Upper lobe of left lung (tissue), 6 donors: ENCODE measurements at regions not wholly inside any gene's neighbourhood (a gene's known extent, or its start where the extent isn't known, plus 50 kb on each side); places are given as distances from the start of the nearest gene placed in this dataset.
A peak's percentile ranks its signal among the peaks of the same experiment; 100 is the strongest.

ENCODE experiments used
- ATAC-seq, 2 donors: fragments of 200-7000 bp; cut with Tn5 transposase; one replicate each; pipeline ENCODE4 v1.9.1; 2022; ENCODE audit warnings: mild to moderate bottlenecking in 2 of 2, moderate library complexity in 2 of 2; ENCODE audit not compliant: low FRiP score in 2 of 2
- DNase-seq, 2 donors: peaks; one replicate each; pipeline ENCODE4 v3.0.0-alpha.2; 2019 to 2020
- H3K27ac ChIP-seq, 4 donors: fragments of 200-600 bp; sonication (generic); one replicate each; pipeline ENCODE4 v1.5.1; 2016 to 2019
- H3K27me3 ChIP-seq, 4 donors: fragments of 200-600 bp; sonication (generic); one replicate each; pipeline ENCODE4 v1.5.1; 2017 to 2019
- H3K36me3 ChIP-seq, 4 donors: fragments of 200-600 bp; sonication (generic); one replicate each; pipeline ENCODE4 v1.5.1; 2016 to 2019
- H3K4me1 ChIP-seq, 4 donors: fragments of 200-600 bp; sonication (generic); one replicate each; pipeline ENCODE4 v1.5.1; 2018 to 2019
- H3K4me3 ChIP-seq, 4 donors: fragments of 200-600 bp; sonication (generic); one replicate each; pipeline ENCODE4 v1.5.1; 2017 to 2019; ENCODE audit warnings: mild to moderate bottlenecking in 2 of 4, moderate library complexity in 1 of 4
- H3K9me3 ChIP-seq, 4 donors: fragments of 200-600 bp; sonication (generic); one replicate each; pipeline ENCODE4 v1.5.1; 2018 to 2019
- EP300 ChIP-seq, 4 donors: sonication (generic); formaldehyde crosslinking; IDR thresholded peaks; one replicate each; pipeline ENCODE4 v1.5.1; 2017; ENCODE audit warnings: antibody characterized with exemption in 4 of 4, control low read depth in 2 of 4
- POLR2A ChIP-seq, 4 donors: fragments of 450-650 bp; IDR thresholded peaks; one replicate each; pipeline ENCODE4 v1.5.1; 2016 to 2017; ENCODE audit warnings: antibody characterized with exemption in 4 of 4, mild to moderate bottlenecking in 2 of 4
- POLR2AphosphoS5 ChIP-seq, 2 donors: sonication (generic); formaldehyde crosslinking; IDR thresholded peaks; one replicate each; pipeline ENCODE4 v1.5.1; 2017; ENCODE audit warnings: antibody characterized with exemption in 2 of 2
- WGBS, 2 donors: methylation state at CpG; one replicate each; pipeline ENCODE4 v1.1.5; 2017 to 2018; 5-methylcytosine and 5-hydroxymethylcytosine counted together
- TF ChIP-seq, protein P1 (sequence below), 6 experiments: fragments of 450-650 bp in 4 of 6; fragments of 200-600 bp in 2 of 6; sonication (generic) in 2 of 6; IDR thresholded peaks; one replicate each; pipeline ENCODE4 v1.5.1; 2016 to 2019; ENCODE audit warnings: antibody characterized with exemption in 6 of 6
- donor health status: DM: no; HTN: no; CAD: no; lungs with moderate emphysema.
- donor health status: DM: no; HTN: yes; CAD: no; lungs with severe emphysema.

DNA sequence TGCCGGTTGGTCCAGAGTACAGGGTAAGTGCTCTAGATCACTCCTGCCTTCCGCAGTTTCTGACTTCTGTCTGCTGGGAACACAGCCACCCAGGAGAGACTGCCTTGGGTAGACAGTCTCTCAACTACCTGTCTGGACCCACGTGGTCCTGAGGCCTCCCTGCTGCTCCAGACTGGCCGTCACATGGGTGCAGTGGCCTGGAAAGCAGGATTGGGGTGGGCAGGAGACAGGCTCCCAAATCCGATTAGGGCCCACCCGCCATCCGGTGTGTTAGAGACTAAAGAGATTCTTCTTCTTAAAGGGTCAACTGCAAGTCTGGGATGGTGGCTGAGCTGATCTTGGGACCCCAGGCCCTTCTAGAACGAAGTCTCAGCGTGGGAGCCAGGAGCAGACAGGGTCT lies 105.5 kb downstream of the EBNA1BP2 start:
- Histone ChIP-seq H3K9me3 (no peaks in the 10 kb centered on the region), H3K4me1 (peaks cover 8 to 10% (median 9%) of the 10 kb centered on the region in 4 donors), H3K36me3 (no peaks in the 10 kb centered on the region), H3K27me3 (peaks cover 0 to 8% (median 4%) of the 10 kb centered on the region in 4 donors), H3K4me3 (no peak overlapping the region), H3K27ac (no peak overlapping the region)
- TF ChIP-seq POLR2A (IDR thresholded peaks at IDR 0.05) (no peak), POLR2AphosphoS5 (IDR thresholded peaks at IDR 0.05) (no peak), EP300 (IDR thresholded peaks at IDR 0.05) (no peak)
- TF ChIP-seq, protein P1, sequence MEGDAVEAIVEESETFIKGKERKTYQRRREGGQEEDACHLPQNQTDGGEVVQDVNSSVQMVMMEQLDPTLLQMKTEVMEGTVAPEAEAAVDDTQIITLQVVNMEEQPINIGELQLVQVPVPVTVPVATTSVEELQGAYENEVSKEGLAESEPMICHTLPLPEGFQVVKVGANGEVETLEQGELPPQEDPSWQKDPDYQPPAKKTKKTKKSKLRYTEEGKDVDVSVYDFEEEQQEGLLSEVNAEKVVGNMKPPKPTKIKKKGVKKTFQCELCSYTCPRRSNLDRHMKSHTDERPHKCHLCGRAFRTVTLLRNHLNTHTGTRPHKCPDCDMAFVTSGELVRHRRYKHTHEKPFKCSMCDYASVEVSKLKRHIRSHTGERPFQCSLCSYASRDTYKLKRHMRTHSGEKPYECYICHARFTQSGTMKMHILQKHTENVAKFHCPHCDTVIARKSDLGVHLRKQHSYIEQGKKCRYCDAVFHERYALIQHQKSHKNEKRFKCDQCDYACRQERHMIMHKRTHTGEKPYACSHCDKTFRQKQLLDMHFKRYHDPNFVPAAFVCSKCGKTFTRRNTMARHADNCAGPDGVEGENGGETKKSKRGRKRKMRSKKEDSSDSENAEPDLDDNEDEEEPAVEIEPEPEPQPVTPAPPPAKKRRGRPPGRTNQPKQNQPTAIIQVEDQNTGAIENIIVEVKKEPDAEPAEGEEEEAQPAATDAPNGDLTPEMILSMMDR (IDR thresholded peaks at IDR 0.05), result no peak
- ATAC-seq (no peak), DNase-seq (no peak)
- 88 to 91% methylated on average over 9 of the region's 9 CpGs for WGBS, 2 donors

DNA sequence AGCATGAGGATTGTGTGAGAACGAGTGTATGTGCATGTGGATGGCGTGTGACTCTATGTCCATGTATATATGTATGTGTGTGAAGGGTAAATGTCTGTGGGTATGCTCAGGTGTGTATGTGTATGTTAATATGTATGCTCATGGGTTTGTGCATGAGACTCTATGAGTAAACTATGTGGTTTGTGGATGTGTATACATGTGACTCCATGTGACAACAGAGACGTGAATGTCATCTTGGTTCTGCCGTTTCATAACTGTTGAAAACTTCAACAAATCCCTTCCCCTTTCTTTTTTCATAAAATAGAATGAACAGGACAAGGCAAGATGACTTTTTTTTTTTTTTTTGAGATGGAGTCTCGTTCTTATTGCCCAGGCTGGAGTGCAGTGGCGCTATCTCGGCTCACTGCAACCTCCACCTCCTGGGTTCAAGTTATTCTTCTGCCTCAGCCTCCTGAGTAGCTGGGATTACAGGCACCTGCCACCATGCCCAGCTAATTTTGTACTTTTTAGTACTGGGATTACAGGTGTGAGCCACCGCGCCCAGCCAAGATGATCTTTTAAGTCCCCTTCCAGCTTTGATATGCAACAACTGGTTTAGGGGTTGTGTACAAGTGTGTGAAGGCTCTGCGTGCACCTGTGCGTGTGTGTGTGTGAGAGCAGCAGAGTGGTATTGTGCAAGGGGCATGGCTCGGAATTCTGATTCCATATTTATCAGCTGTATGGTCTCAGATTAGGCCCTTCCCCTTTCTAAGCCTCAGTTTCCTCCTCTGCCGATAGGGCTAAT lies 106.3 kb downstream of the EBNA1BP2 start:
- 79 to 88% methylated on average over 13 of the region's 13 CpGs for WGBS, 2 donors
- no peaks in the 10 kb centered on the region for H3K9me3 ChIP-seq
- ATAC-seq (no peak), DNase-seq (no peak)
- TF ChIP-seq EP300 (IDR thresholded peaks at IDR 0.05) (peak in 1 of 4 donors; percentile 9), POLR2A (IDR thresholded peaks at IDR 0.05) (no peak), POLR2AphosphoS5 (IDR thresholded peaks at IDR 0.05) (no peak)
- TF ChIP-seq, protein P1 (IDR thresholded peaks at IDR 0.05), result no peak
- H3K4me3 ChIP-seq, result no peak overlapping the region
- H3K27me3 ChIP-seq, result peaks cover 0 to 8% (median 4%) of the 10 kb centered on the region in 4 donors
- H3K36me3 ChIP-seq, result no peaks in the 10 kb centered on the region
- H3K4me1 ChIP-seq, result peaks cover 8 to 10% (median 9%) of the 10 kb centered on the region in 4 donors
- no peak overlapping the region for H3K27ac ChIP-seq

DNA sequence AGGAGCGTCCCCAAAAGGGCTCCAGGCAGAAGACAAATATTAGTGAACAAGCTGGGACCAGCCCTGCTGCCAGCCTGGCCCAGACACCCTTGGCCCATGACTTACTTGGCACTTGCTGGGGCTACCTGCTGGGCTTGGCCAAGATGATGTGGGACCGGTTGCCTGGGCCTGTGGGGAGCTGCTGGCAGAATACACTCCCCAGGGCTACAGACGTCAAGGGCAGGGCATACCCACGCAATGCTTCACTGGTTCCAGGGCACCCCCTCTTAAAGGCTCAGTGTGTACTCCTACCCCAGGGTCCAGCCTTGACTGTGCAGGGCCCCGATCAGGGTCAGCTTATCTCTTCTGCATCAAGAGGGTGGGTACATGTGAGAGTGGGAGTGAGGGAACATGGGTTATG lies 106.5 kb upstream of the SLC2A1 start:
- Histone ChIP-seq H3K9me3 (no peaks in the 10 kb centered on the region), H3K27me3 (peaks cover 0 to 8% (median 4%) of the 10 kb centered on the region in 4 donors), H3K36me3 (no peaks in the 10 kb centered on the region), H3K4me3 (no peak overlapping the region), H3K4me1 (peaks cover 8 to 10% (median 9%) of the 10 kb centered on the region in 4 donors), H3K27ac (no peak overlapping the region)
- 90 to 92% methylated on average over 4 to 5 of the region's 5 CpGs for WGBS, 2 donors
- DNase-seq, result no peak
- ATAC-seq, result no peak
- TF ChIP-seq POLR2AphosphoS5 (IDR thresholded peaks at IDR 0.05), result no peak
- TF ChIP-seq EP300 (IDR thresholded peaks at IDR 0.05), result no peak
- TF ChIP-seq, protein P1 (IDR thresholded peaks at IDR 0.05), result no peak
- no peak for TF ChIP-seq POLR2A (IDR thresholded peaks at IDR 0.05)

DNA sequence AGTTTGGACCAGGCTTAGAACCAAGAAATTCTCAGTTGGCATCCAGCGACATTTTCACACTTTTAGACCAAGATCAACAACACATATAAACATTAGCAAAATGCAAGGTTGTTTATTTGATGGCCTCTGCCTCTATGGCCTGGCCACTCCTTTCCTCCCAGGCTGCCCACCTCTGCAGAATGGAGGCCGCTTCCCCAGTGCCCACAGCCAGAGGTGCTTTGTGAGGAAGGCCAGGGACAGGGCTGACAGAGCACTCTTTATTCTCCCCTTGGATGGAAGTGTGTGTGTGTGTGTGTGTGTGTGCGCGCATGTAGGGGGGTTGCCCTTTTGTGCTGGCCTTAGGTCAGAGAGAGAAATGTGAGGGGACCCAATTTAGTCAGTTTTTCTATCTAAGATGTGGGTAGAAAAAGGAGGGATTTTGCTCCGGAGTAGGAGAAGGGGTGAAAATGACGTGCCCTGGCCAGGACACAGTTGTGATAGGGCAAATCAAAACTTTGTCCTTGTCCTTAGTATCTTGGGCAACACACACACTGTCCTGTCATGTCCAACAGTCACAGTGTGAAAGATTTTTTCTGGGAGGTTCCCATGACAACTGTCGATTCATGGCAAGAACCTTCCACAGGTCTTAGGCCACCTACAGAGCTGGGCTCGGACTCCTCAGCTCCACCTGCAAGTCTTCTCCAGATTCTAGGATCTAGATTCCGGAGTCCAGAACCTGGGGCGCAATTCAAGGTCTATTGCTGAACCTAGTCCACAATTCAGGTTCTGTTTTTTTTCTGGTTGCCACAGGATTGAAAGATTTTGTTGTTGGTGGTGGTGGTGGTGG lies 104.9 kb upstream of the SLC2A1 start:
- Histone ChIP-seq H3K36me3 (no peaks in the 10 kb centered on the region), H3K4me1 (peaks cover 10 to 12% (median 11%) of the 10 kb centered on the region in 4 donors), H3K27me3 (peaks cover 0 to 8% (median 2%) of the 10 kb centered on the region in 4 donors), H3K27ac (no peak overlapping the region), H3K9me3 (no peaks in the 10 kb centered on the region), H3K4me3 (no peak overlapping the region)
- 92 to 97% methylated on average over 10 of the region's 10 CpGs for WGBS, 2 donors
- DNase-seq (no peak), ATAC-seq (no peak)
- TF ChIP-seq POLR2A (IDR thresholded peaks at IDR 0.05) (no peak), POLR2AphosphoS5 (IDR thresholded peaks at IDR 0.05) (no peak), EP300 (IDR thresholded peaks at IDR 0.05) (no peak)
- TF ChIP-seq, protein P1 (IDR thresholded peaks at IDR 0.05), result no peak
